ENCODE measurements at regions not wholly inside any gene's neighbourhood (a gene's known extent, or its start where the extent isn't known, plus 50 kb on each side); places are given as distances from the start of the nearest gene placed in this dataset.

DNA sequence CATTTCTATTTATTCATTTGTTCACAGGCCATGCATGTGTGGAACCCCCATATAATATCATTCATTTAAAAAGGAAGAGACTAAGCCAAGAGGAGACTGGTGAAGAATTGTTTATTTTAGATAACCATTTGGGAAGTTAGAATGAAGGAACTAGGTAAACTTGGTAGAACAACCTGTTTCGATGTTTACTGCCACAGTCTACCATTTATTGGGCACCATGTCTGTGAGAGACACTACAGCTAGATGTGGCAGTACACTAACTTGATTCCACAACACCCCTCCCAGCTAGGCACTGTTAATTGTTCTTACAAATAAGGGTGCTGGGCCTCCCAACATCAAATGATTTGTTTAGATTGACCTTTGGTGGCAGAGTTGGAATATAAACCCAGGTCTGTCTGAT is 592.4 kb downstream of the EPM2A start:
- no peak overlapping the region for H3K4me3 ChIP-seq (ENCODE audit: low read depth, low read length)
- no peak for TF ChIP-seq CTCF (IDR thresholded peaks at IDR 0.05; ENCODE audit: low read depth, low read length)

DNA sequence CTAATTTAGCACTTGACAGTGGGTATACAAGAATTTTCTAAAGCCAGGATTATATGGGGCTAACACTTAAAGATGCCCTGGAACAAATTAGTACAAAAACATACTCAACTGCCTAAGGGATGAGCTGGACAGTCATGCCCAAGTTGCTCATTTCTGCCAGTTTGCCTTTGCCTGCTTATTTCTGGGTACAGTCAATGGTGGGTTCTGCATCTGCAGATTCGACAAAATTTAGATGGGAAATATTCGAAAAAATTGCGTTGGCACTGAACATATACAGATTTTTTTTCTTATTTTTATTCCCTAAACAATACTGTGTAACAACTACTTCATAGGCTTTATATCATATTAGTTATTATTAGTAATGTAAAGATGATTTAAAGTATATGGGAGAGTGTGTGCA is 591.9 kb downstream of the EPM2A start:
- no peak overlapping the region for H3K4me3 ChIP-seq (ENCODE audit: low read depth, low read length)
- TF ChIP-seq CTCF (IDR thresholded peaks at IDR 0.05; ENCODE audit: low read depth, low read length): no peak

GRCh38 chr6:145147559-145147958 is 587.8 kb downstream of the EPM2A start:
- H3K4me3 ChIP-seq (ENCODE audit: low read depth, low read length): no peak overlapping the region
- no peak for TF ChIP-seq CTCF (IDR thresholded peaks at IDR 0.05; ENCODE audit: low read depth, low read length)

DNA sequence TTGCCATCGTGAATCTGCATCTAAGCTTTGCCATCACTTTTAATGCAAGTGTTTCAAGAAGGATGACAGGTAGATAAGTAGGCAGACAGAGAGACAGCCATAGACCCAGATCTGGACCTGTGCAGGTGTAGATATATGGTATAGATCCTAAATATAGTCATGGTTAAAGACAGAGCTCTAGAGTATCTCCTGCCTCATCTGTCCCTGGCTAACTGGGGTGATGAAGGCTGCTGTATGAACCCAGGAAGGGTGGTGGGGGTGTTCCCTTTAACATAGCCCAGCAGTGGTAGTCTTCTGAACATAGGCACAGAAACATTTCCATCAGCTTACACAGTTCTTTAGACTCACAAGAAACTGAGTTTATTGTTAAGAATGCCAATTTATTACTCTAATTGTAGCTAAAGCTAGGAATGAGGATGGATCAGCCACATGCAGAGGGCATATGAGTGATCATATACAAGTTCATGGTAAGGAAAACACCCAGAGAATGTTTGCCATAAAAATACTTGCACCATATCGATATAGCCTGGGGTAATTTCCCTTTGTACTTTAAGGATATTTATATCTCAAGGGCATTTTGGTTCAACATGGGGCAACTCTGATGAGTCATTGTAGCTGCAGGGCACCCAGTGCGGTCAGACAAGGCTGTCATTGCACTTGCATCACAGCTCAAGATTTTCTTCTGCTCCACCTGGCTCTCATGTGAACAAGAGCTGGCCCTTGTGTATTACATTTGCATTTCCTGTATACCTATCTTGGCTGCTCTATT is 587.2 kb downstream of the EPM2A start:
- no peak overlapping the region for H3K4me3 ChIP-seq (ENCODE audit: low read depth, low read length)
- TF ChIP-seq CTCF (IDR thresholded peaks at IDR 0.05; ENCODE audit: low read depth, low read length): no peak

DNA sequence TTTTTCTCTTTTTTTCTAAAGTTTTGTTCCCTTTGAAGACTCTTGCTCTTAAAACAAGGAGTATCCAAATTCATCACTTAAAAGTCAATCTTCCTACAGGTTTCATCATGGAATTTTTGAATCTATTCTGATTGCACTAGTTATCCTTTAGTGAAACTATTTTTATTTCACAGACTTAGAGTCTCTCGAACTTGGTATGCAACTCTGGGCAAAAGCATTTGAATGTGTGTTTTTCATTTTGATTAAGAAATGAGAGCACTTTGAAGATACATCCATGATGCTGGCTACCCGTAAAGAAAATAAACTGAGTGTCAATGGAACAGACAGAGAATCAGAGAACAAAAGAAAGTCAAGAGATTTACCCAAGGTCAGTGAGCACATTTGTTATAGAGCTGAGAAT is 586.5 kb downstream of the EPM2A start:
- TF ChIP-seq CTCF (IDR thresholded peaks at IDR 0.05; ENCODE audit: low read depth, low read length): no peak
- no peak overlapping the region for H3K4me3 ChIP-seq (ENCODE audit: low read depth, low read length)

- no peak overlapping the region for H3K4me3 ChIP-seq (ENCODE audit: low read depth, low read length)
- TF ChIP-seq CTCF (IDR thresholded peaks at IDR 0.05; ENCODE audit: low read depth, low read length): no peak
These were observed 583.7 kb downstream of the EPM2A start for GRCh38 chr6:145151624-145152023.

GRCh38 chr6:145153495-145153894 is 581.8 kb downstream of the EPM2A start:
- no peak for TF ChIP-seq CTCF (IDR thresholded peaks at IDR 0.05; ENCODE audit: low read depth, low read length)
- no peak overlapping the region for H3K4me3 ChIP-seq (ENCODE audit: low read depth, low read length)

All from WI38 (cell line).